ENCODE measurements at regions not wholly inside any gene's neighbourhood (a gene's known extent, or its start where the extent isn't known, plus 50 kb on each side); places are given as distances from the start of the nearest gene placed in this dataset.

- Mint-ChIP-seq H3K4me3 (ENCODE audit: unreplicated experiment) (no peak overlapping the region), H3K9me3 (ENCODE audit: unreplicated experiment) (no peaks in the 10 kb centered on the region), H3K27ac (ENCODE audit: unreplicated experiment) (no peak overlapping the region), H3K36me3 (ENCODE audit: low read depth, unreplicated experiment) (no peaks in the 10 kb centered on the region), H3K4me1 (ENCODE audit: low read depth, unreplicated experiment) (no peaks in the 10 kb centered on the region), H3K27me3 (ENCODE audit: low read depth, unreplicated experiment) (no peaks in the 10 kb centered on the region)
- Histone ChIP-seq H4K20me1 (ENCODE audit: insufficient read depth, low read length) (no peaks in the 10 kb centered on the region), H3K27me3 (ENCODE audit: insufficient read depth, low read length) (no peaks in the 10 kb centered on the region), H3K27ac (ENCODE audit: low read depth, low read length) (no peak overlapping the region), H3K79me2 (ENCODE audit: insufficient read depth, low read length) (no peaks in the 10 kb centered on the region), H3K36me3 (ENCODE audit: insufficient read depth, low read length) (no peaks in the 10 kb centered on the region), H3K9me3 (ENCODE audit: insufficient read depth, low read depth, low read length) (no peaks in the 10 kb centered on the region), H2AFZ (ENCODE audit: low read depth, low read length) (no peak overlapping the region), H3K4me1 (ENCODE audit: insufficient read depth, low read length) (no peaks in the 10 kb centered on the region), H3K4me3 (ENCODE audit: insufficient read depth, low read depth, low read length) (no peak overlapping the region), H3K4me2 (ENCODE audit: low read length) (no peak overlapping the region), H3K9ac (ENCODE audit: low read length) (no peak overlapping the region)
- FAIRE-seq (no peak), DNase-seq (ENCODE audit: low read depth) (no peak)
- no peak for TF ChIP-seq EZH2 (IDR thresholded peaks at IDR 0.05; ENCODE audit: insufficient read depth, low read length)
- no peak for TF ChIP-seq CTCF (IDR thresholded peaks at IDR 0.05; ENCODE audit: insufficient read depth, low read depth, low read length)
Observed at GRCh38 chr15:93968773-93969172, 262.6 kb upstream of the MCTP2 start.

- TF ChIP-seq EZH2 (IDR thresholded peaks at IDR 0.05; ENCODE audit: insufficient read depth, low read length) (no peak), CTCF (IDR thresholded peaks at IDR 0.05; ENCODE audit: insufficient read depth, low read depth, low read length) (no peak)
- Histone ChIP-seq H3K4me1 (ENCODE audit: insufficient read depth, low read length) (no peaks in the 10 kb centered on the region), H3K4me3 (ENCODE audit: insufficient read depth, low read depth, low read length) (no peak overlapping the region), H2AFZ (ENCODE audit: low read depth, low read length) (no peak overlapping the region), H3K4me2 (ENCODE audit: low read length) (no peak overlapping the region), H3K36me3 (ENCODE audit: insufficient read depth, low read length) (no peaks in the 10 kb centered on the region), H3K79me2 (ENCODE audit: insufficient read depth, low read length) (no peaks in the 10 kb centered on the region), H3K9me3 (ENCODE audit: insufficient read depth, low read depth, low read length) (no peaks in the 10 kb centered on the region), H4K20me1 (ENCODE audit: insufficient read depth, low read length) (no peaks in the 10 kb centered on the region), H3K27me3 (ENCODE audit: insufficient read depth, low read length) (no peaks in the 10 kb centered on the region), H3K9ac (ENCODE audit: low read length) (no peak overlapping the region), H3K27ac (ENCODE audit: low read depth, low read length) (no peak overlapping the region)
- Mint-ChIP-seq H3K4me3 (ENCODE audit: unreplicated experiment) (no peak overlapping the region), H3K9me3 (ENCODE audit: unreplicated experiment) (no peaks in the 10 kb centered on the region), H3K27ac (ENCODE audit: unreplicated experiment) (no peak overlapping the region), H3K36me3 (ENCODE audit: low read depth, unreplicated experiment) (no peaks in the 10 kb centered on the region), H3K4me1 (ENCODE audit: low read depth, unreplicated experiment) (no peaks in the 10 kb centered on the region), H3K27me3 (ENCODE audit: low read depth, unreplicated experiment) (no peaks in the 10 kb centered on the region)
- no peak for DNase-seq (ENCODE audit: low read depth)
- FAIRE-seq, result no peak
Observed at GRCh38 chr15:93965304-93965908, 266.0 kb upstream of the MCTP2 start.

GRCh38 chr15:93954985-93955571 is 276.3 kb upstream of the MCTP2 start:
- H3K9me3 Mint-ChIP-seq (ENCODE audit: unreplicated experiment), result no peaks in the 10 kb centered on the region
- no peaks in the 10 kb centered on the region for H3K4me1 Mint-ChIP-seq (ENCODE audit: low read depth, unreplicated experiment)
- no peaks in the 10 kb centered on the region for H3K27me3 ChIP-seq (ENCODE audit: insufficient read depth, low read length)
- no peak overlapping the region for H3K27ac Mint-ChIP-seq (ENCODE audit: unreplicated experiment)
- DNase-seq (ENCODE audit: low read depth), result no peak
- no peak overlapping the region for H3K4me3 ChIP-seq (ENCODE audit: insufficient read depth, low read depth, low read length)
- H3K36me3 ChIP-seq (ENCODE audit: insufficient read depth, low read length), result no peaks in the 10 kb centered on the region
- no peak overlapping the region for H3K9ac ChIP-seq (ENCODE audit: low read length)
- H3K4me2 ChIP-seq (ENCODE audit: low read length), result no peak overlapping the region
- no peaks in the 10 kb centered on the region for H3K9me3 ChIP-seq (ENCODE audit: insufficient read depth, low read depth, low read length)
- no peaks in the 10 kb centered on the region for H3K36me3 Mint-ChIP-seq (ENCODE audit: low read depth, unreplicated experiment)
- no peaks in the 10 kb centered on the region for H4K20me1 ChIP-seq (ENCODE audit: insufficient read depth, low read length)
- H3K79me2 ChIP-seq (ENCODE audit: insufficient read depth, low read length), result no peaks in the 10 kb centered on the region
- peaks cover 5% of the 10 kb centered on the region for H3K27me3 Mint-ChIP-seq (ENCODE audit: low read depth, unreplicated experiment)
- FAIRE-seq, result no peak
- H2AFZ ChIP-seq (ENCODE audit: low read depth, low read length), result no peak overlapping the region
- no peak overlapping the region for H3K4me3 Mint-ChIP-seq (ENCODE audit: unreplicated experiment)
- no peaks in the 10 kb centered on the region for H3K4me1 ChIP-seq (ENCODE audit: insufficient read depth, low read length)
- no peak overlapping the region for H3K27ac ChIP-seq (ENCODE audit: low read depth, low read length)
- TF ChIP-seq CTCF (IDR thresholded peaks at IDR 0.05; ENCODE audit: insufficient read depth, low read depth, low read length) (no peak), EZH2 (IDR thresholded peaks at IDR 0.05; ENCODE audit: insufficient read depth, low read length) (no peak)
